ENCODE measurements at regions not wholly inside any gene's neighbourhood (a gene's known extent, or its start where the extent isn't known, plus 50 kb on each side); places are given as distances from the start of the nearest gene placed in this dataset.
A peak's percentile ranks its signal among the peaks of the same experiment; 100 is the strongest.

DNA sequence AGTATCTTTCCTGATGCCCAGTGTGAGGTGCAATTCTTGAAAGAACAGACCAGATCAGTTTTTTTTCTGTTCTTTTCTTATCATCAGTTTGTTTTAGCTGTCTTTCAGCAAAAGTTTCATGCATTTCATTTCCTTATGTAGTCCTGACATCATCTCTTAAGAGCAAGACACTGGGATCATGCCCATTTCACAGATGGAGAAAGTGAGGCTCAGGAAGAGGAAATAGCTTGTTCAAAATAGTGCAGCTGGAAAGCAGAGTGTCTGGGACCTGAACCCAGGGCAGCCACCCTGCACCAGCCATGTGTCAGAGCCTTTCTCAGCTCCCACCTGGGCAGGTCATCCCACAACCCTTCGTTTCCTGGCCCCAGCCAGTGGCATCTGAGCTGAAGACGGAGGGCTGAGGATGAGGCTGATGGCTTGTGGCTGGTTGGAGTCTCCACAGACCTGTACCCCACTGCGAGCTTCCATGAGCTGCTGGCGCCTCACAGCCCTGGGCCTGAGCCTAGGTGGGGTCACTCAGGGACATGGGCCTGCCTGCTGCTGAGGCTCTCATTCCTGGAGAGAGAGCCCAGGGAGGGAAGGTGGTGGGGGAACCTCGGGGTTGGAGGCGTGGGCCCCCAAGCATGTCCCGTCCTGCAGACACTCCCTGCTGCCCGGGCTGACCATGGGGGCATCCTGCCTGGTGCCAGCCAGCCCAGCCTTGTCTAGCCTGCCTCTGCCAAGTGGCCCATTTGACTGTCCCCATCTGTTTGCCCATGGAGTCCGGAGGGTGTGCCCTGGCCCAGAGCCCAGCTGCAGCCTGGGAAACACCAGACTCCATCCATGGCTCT lies 61.8 kb downstream of the SMIM38 start:
- H3K4me3 ChIP-seq = no peak overlapping the region
- no peaks in the 10 kb centered on the region for H3K4me1 ChIP-seq
- DNase-seq (ENCODE audit: low spot score in 2 of 2) = peak in 1 of 2 donors; percentile 41
- H3K27me3 ChIP-seq = no peaks in the 10 kb centered on the region
- no peaks in the 10 kb centered on the region for H3K9me3 ChIP-seq
- no peak overlapping the region for H3K27ac ChIP-seq
- H3K36me3 ChIP-seq = no peaks in the 10 kb centered on the region
- TF ChIP-seq CTCF (IDR thresholded peaks at IDR 0.05) = no peak
- intact Hi-C loops (cut with DNase I) = no loop called here

GRCh38 chr11:69218271-69218682 lies 62.5 kb downstream of the SMIM38 start:
- Histone ChIP-seq H3K27me3 (no peaks in the 10 kb centered on the region), H3K9me3 (no peaks in the 10 kb centered on the region), H3K36me3 (no peaks in the 10 kb centered on the region), H3K4me3 (no peak overlapping the region), H3K27ac (no peak overlapping the region), H3K4me1 (no peaks in the 10 kb centered on the region)
- intact Hi-C loops (cut with DNase I) = no loop called here
- peak in 1 of 2 donors; percentile 34 for DNase-seq (ENCODE audit: low spot score in 2 of 2)
- TF ChIP-seq CTCF (IDR thresholded peaks at IDR 0.05) = no peak

- no peak overlapping the region for H3K27ac ChIP-seq
- H3K27me3 ChIP-seq = no peaks in the 10 kb centered on the region
- H3K9me3 ChIP-seq = no peaks in the 10 kb centered on the region
- H3K36me3 ChIP-seq = no peaks in the 10 kb centered on the region
- no peaks in the 10 kb centered on the region for H3K4me1 ChIP-seq
- DNase-seq (ENCODE audit: low spot score in 2 of 2) = peak in 1 of 2 donors; percentile 24
- H3K4me3 ChIP-seq = no peak overlapping the region
- intact Hi-C loops (cut with DNase I) = no loop called here
- TF ChIP-seq CTCF (IDR thresholded peaks at IDR 0.05) = no peak
These were observed 63.4 kb downstream of the SMIM38 start for GRCh38 chr11:69218946-69219720.

DNA sequence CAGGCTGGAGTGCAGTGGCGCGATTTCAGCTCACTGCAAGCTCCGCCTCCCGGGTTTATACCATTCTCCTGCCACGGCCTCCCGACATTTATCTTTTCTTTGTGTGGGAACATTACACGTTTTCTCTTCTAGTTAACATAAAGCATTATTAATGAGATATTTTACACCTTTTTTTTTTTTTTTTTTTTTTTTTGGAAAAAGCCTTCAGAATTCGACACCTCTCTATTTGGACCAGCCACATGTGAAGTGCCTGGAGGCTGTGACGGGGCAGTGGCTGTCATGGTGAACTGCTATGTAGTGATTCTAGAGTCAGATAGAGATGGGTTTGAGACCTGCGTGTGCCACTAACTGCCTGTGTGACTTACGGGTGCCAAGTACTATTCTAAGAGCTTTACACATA lies 64.3 kb downstream of the SMIM38 start:
- H3K4me1 ChIP-seq = no peaks in the 10 kb centered on the region
- no peaks in the 10 kb centered on the region for H3K27me3 ChIP-seq
- peak in 1 of 2 donors; percentile 27 for DNase-seq (ENCODE audit: low spot score in 2 of 2)
- H3K27ac ChIP-seq = no peak overlapping the region
- no peak overlapping the region for H3K4me3 ChIP-seq
- intact Hi-C loops (cut with DNase I) = no loop called here
- no peaks in the 10 kb centered on the region for H3K9me3 ChIP-seq
- no peaks in the 10 kb centered on the region for H3K36me3 ChIP-seq
- no peak for TF ChIP-seq CTCF (IDR thresholded peaks at IDR 0.05)

DNA sequence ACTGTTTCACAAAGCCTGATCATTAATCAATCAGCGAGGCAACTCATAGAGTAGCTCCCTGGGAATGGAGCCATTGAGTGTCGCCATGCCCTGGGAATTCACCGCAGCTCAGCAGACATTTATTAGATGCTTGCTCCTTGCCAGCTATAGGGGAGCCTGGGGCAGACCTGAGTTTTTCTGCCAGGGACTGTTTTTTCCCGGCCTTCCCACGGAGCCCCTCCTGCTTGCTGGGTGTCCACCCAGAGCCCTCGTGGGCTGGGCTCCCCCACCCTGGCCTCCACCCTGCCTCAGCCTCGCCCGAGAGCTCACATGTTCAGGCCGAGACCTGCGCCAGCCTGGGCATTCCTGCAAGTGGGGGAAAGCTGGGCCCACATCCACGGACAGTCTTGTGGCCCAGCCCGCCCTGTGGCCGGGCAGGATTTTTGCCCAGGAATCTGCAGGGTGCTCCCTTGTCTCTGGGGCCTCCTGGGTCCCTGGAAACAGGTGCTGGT lies 64.9 kb downstream of the SMIM38 start:
- H3K4me3 ChIP-seq = no peak overlapping the region
- peak in 1 of 2 donors; percentile 45 for DNase-seq (ENCODE audit: low spot score in 2 of 2)

More for the DNA sequence above, 64.9 kb downstream of the SMIM38 start:
- no peak for TF ChIP-seq CTCF (IDR thresholded peaks at IDR 0.05)
- intact Hi-C loops (cut with DNase I) = no loop called here
- Histone ChIP-seq H3K4me1 (no peaks in the 10 kb centered on the region), H3K27me3 (no peaks in the 10 kb centered on the region), H3K36me3 (no peaks in the 10 kb centered on the region), H3K9me3 (no peaks in the 10 kb centered on the region), H3K27ac (no peak overlapping the region)

Measured in ascending aorta (tissue), 2 donors.